ENCODE measurements at regions not wholly inside any gene's neighbourhood (a gene's known extent, or its start where the extent isn't known, plus 50 kb on each side); places are given as distances from the start of the nearest gene placed in this dataset.
"Not testable (repeated sequence)": the region's sequence is repeated elsewhere in the genome, so short reads cannot be mapped to it uniquely, and the experiment has no call there.

- no peak for DNase-seq
Measured at GRCh38 chr10:29740981-29741545, 106.3 kb upstream of the SVIL start.

GRCh38 chr10:29738341-29738740 is 103.6 kb upstream of the SVIL start:
- no peak for DNase-seq

GRCh38 chr10:29737074-29737593 is 102.4 kb upstream of the SVIL start:
- DNase-seq = peak; percentile 23

GRCh38 chr10:29736366-29737073 is 101.7 kb upstream of the SVIL start:
- peak; percentile 12 for DNase-seq

- peak; percentile 86 for DNase-seq
Measured at GRCh38 chr10:29735628-29736365, 101.0 kb upstream of the SVIL start.

GRCh38 chr10:29734962-29735627 is 100.3 kb upstream of the SVIL start:
- peak; percentile 53 for DNase-seq

- DNase-seq = no peak
Measured at GRCh38 chr10:29734640-29734961, 99.8 kb upstream of the SVIL start.

- no peak for DNase-seq
Measured at GRCh38 chr10:29733323-29733722, 98.6 kb upstream of the SVIL start.

GRCh38 chr10:29732918-29733317 is 98.1 kb upstream of the SVIL start:
- DNase-seq = no peak

GRCh38 chr10:29731760-29732159 is 97.0 kb upstream of the SVIL start:
- no peak for DNase-seq

GRCh38 chr10:29730969-29731368 is 96.2 kb upstream of the SVIL start:
- DNase-seq = no peak

- DNase-seq = no peak
Measured at GRCh38 chr10:29730458-29730857, 95.7 kb upstream of the SVIL start.

GRCh38 chr10:29728541-29729049 is 93.8 kb upstream of the SVIL start:
- DNase-seq = no peak

- DNase-seq = not testable (repeated sequence)
Measured at GRCh38 chr10:29725927-29726326, 91.2 kb upstream of the SVIL start.

- DNase-seq = no peak
Measured at GRCh38 chr10:29725133-29725720, 90.5 kb upstream of the SVIL start.

GRCh38 chr10:29723726-29724125 is 89.0 kb upstream of the SVIL start:
- DNase-seq = no peak

GRCh38 chr10:29722777-29723176 is 88.0 kb upstream of the SVIL start:
- no peak for DNase-seq

- no peak for DNase-seq
Measured at GRCh38 chr10:29720149-29720548, 85.4 kb upstream of the SVIL start.

- DNase-seq = no peak
Measured at GRCh38 chr10:29719281-29719675, 84.5 kb upstream of the SVIL start.

GRCh38 chr10:29715296-29715695 is 80.5 kb upstream of the SVIL start:
- no peak for DNase-seq

GRCh38 chr10:29714096-29714874 is 79.5 kb upstream of the SVIL start:
- no peak for DNase-seq

GRCh38 chr10:29713450-29713849 is 78.7 kb upstream of the SVIL start:
- DNase-seq = no peak
